ENCODE measurements at regions not wholly inside any gene's neighbourhood (a gene's known extent, or its start where the extent isn't known, plus 50 kb on each side); places are given as distances from the start of the nearest gene placed in this dataset.

DNA sequence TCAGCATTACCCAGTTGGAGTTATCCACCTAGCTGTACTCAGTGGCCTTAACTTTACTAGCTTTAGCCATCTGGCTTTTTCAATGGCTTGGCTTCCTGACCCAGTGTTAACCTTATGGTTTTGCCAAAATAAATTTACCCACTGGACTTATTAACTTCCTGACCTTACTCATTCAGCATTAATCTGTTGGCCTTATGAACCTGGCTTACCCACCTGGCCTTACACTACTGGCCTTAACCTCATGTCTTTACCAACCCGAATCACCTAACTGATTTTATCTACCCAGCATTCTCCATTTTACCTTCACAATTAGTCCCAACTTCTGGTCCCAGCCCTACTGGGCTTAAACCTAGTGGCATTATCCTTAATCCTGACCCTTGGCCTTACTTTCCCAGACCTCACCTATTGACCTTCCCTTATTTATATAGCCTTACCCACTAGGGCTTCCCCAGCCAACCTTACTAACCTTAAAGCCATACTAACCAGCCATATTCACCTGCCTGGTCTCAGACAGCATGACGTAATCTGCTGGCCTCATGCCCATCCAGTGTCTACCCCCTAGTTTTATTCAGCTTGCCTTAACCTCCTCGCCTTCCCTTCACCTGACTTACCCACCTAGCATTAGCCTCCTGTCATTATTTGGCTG, 100.0 kb downstream of the IL12A start:
- H3K36me3 ChIP-seq, result no peaks in the 10 kb centered on the region
- DNase-seq, result no peak
- TF ChIP-seq, protein P1, sequence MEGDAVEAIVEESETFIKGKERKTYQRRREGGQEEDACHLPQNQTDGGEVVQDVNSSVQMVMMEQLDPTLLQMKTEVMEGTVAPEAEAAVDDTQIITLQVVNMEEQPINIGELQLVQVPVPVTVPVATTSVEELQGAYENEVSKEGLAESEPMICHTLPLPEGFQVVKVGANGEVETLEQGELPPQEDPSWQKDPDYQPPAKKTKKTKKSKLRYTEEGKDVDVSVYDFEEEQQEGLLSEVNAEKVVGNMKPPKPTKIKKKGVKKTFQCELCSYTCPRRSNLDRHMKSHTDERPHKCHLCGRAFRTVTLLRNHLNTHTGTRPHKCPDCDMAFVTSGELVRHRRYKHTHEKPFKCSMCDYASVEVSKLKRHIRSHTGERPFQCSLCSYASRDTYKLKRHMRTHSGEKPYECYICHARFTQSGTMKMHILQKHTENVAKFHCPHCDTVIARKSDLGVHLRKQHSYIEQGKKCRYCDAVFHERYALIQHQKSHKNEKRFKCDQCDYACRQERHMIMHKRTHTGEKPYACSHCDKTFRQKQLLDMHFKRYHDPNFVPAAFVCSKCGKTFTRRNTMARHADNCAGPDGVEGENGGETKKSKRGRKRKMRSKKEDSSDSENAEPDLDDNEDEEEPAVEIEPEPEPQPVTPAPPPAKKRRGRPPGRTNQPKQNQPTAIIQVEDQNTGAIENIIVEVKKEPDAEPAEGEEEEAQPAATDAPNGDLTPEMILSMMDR (IDR thresholded peaks at IDR 0.05), result no peak
- no peaks in the 10 kb centered on the region for H3K27me3 ChIP-seq
- no peaks in the 10 kb centered on the region for H3K9me3 ChIP-seq
- H3K4me3 ChIP-seq, result no peak overlapping the region
- intact Hi-C loops (cut with DNase I; ENCODE audit: low total_unique reads), result no loop called here
- H3K27ac ChIP-seq, result no peak overlapping the region
- H3K4me1 ChIP-seq, result no peaks in the 10 kb centered on the region

DNA sequence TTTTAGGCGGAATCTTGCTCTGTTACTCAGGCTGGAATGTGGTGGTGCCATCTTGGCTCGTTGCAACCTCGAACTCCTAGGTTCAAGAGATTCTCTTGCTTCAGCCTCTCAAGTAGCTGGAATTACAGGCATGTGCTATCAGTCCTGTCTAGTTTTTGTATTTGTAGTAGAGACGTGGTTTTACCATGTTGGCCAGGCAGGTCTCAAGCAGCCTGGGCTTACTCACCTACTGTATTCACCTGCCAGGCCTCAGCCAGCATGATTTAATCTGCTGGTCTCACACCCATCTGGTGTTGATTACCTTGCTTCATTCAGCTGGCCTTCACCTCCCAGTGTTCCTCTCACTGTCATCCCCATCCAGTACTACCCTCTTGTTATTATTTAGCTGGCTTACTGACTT, 102.0 kb downstream of the IL12A start:
- Histone ChIP-seq H3K36me3 (no peaks in the 10 kb centered on the region), H3K27ac (no peak overlapping the region), H3K4me1 (no peaks in the 10 kb centered on the region), H3K4me3 (no peak overlapping the region), H3K9me3 (no peaks in the 10 kb centered on the region), H3K27me3 (no peaks in the 10 kb centered on the region)
- DNase-seq, result no peak
- intact Hi-C loops (cut with DNase I; ENCODE audit: low total_unique reads), result no loop called here
- TF ChIP-seq, protein P1 (IDR thresholded peaks at IDR 0.05), result no peak

DNA sequence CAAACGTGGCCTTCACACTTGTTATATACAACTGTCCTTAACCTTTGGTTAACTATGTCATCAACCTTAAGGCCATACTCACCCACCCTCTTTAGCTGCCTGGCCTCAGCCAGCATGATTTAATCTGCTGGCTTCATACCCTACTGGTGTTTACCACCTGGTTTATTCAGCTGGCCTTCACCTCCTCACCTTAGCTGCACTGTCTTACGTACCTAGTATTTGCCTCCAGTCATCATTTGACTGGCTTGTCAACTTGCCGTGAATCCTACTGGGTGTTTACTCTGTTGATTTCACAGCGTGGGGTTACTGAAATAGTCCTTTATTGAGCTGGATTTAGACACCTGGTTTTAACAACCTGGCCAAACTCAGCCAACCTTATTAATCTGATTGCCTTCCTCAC, 102.8 kb downstream of the IL12A start:
- intact Hi-C loops (cut with DNase I; ENCODE audit: low total_unique reads), result no loop called here
- Histone ChIP-seq H3K4me3 (no peak overlapping the region), H3K36me3 (no peaks in the 10 kb centered on the region), H3K27me3 (no peaks in the 10 kb centered on the region), H3K9me3 (no peaks in the 10 kb centered on the region), H3K27ac (no peak overlapping the region), H3K4me1 (no peaks in the 10 kb centered on the region)
- TF ChIP-seq, protein P1 (IDR thresholded peaks at IDR 0.05), result no peak
- DNase-seq, result no peak

DNA sequence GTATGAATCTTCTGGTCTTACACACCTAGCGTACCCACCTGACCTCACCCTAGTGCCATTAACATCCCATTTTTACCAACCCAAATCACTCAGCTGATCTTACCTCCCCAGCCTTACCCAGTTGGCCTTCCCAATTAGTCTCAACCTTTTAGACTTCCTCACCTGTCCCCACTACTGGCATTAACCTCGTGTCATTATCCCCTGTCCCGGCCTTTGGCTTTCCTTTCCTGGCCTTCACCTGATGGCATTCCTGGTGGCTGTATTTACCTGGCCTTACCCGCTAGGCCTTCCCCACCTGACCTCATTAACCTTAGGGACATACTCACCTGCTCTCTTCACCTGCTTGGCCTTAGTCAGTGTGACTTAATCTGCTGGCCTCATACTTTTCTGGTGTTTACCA, 104.1 kb downstream of the IL12A start:
- H3K27ac ChIP-seq, result no peak overlapping the region
- TF ChIP-seq, protein P1 (IDR thresholded peaks at IDR 0.05), result no peak
- intact Hi-C loops (cut with DNase I; ENCODE audit: low total_unique reads), result no loop called here
- no peaks in the 10 kb centered on the region for H3K9me3 ChIP-seq
- H3K36me3 ChIP-seq, result no peaks in the 10 kb centered on the region
- no peak overlapping the region for H3K4me3 ChIP-seq
- no peak for DNase-seq
- H3K27me3 ChIP-seq, result no peaks in the 10 kb centered on the region
- no peaks in the 10 kb centered on the region for H3K4me1 ChIP-seq

DNA sequence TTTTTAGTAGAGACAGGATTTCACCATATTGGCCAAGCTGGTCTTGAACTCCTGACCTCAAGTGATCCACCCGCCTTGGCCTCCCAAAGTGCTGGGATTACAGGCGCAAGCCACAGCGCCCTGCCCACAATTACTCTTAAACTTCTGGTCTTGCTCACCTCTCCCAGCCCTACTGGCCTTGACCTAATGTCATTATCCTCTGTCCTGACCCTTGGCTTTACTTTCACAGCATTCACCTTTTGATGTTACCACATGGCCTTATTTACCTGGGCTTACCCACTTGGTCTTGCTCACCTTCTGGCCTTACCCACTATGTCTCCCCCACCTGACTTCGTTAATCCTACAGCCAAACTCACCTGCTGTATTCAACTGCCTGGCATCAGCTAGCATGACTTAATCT, 105.9 kb downstream of the IL12A start:
- no peak for DNase-seq
- no peaks in the 10 kb centered on the region for H3K27me3 ChIP-seq
- TF ChIP-seq, protein P1 (IDR thresholded peaks at IDR 0.05), result no peak
- intact Hi-C loops (cut with DNase I; ENCODE audit: low total_unique reads), result no loop called here
- no peak overlapping the region for H3K27ac ChIP-seq
- H3K36me3 ChIP-seq, result no peaks in the 10 kb centered on the region
- H3K4me3 ChIP-seq, result no peak overlapping the region
- H3K9me3 ChIP-seq, result no peaks in the 10 kb centered on the region
- no peaks in the 10 kb centered on the region for H3K4me1 ChIP-seq

DNA sequence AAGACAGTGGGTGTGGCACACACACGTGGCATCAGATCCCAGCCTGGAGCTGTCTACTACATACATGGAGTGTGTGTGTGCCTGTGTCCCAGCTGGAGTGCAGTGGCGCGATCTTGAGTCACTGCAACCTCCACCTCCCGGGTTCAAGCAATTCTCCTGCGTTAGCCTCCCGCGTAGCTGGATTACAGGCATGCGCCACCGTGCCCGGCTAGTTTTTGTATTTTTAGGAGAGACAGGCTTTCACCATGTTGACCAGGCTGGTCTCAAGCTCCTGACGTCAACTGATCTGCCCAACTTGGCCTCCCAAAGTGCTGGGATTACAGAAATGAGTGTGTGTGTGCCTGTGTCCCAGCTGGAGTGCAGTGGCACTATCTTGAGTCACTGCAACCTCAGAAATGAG, 108.8 kb downstream of the IL12A start:
- Histone ChIP-seq H3K4me1 (no peaks in the 10 kb centered on the region), H3K27me3 (no peaks in the 10 kb centered on the region), H3K9me3 (no peaks in the 10 kb centered on the region), H3K4me3 (no peak overlapping the region), H3K36me3 (no peaks in the 10 kb centered on the region), H3K27ac (no peak overlapping the region)
- intact Hi-C loops (cut with DNase I; ENCODE audit: low total_unique reads), result no loop called here
- TF ChIP-seq, protein P1 (IDR thresholded peaks at IDR 0.05), result no peak
- DNase-seq, result no peak

All from tibial artery (tissue), 4 donors.